ENCODE measurements at regions not wholly inside any gene's neighbourhood (a gene's known extent, or its start where the extent isn't known, plus 50 kb on each side); places are given as distances from the start of the nearest gene placed in this dataset.

DNA sequence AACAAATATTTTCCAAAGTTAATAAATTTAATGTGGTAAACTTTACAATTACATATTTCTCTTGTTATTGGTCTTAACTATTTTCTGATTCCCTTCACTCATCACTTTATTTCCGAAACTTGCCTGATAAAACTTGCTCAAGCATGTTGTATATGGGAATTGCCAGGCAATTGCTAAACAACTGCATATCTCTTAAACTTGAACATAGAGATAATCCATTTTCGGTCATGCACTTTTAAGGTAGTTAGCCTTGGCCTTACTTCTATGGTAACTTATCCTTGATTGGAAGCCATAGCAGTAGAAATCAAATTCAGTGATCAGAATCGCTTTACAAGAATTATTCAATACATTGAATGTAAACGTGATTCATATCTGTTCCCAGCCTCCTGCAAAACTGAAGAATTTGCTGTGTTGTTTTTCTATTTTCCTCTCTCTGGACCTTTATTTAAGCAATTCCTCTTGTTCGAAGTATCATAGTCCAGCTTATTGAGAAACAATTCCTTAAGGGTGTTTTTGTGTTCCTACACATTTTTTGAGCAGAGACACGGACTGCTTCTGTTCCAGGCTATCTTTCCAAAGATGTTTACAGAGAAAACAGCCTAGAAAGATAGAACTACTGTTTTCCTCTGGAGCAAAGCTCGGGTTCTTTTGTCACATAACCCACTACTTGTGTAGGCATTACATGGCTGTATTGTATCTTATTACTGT is 674.3 kb downstream of the IRS1 start:
- peak overlapping the region; percentile 63 for H3K27ac ChIP-seq
- no peak for DNase-seq (ENCODE audit: low read depth, low spot score)

DNA sequence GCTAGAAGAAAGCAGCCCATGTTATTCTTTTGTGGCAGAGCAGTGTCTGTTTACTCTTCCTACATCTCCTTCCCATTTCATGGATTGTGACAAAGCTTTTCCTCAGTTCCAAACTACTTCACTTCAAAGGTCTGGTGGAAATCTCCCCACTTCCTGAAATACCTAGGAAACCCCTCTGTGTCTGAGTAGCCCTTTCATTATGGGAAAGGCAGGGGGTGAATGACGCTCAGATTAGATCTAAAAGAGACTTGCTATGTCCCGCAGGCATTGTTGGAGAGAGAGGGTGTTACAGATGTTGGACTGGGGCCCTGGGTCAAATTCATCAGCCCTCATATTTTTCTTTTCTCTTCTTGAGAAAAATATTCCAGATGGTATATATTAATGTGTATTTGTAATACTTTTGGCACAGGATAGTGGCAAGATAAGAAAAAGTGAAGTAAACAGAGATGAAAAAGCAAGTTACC is 675.0 kb downstream of the IRS1 start:
- DNase-seq (ENCODE audit: low read depth, low spot score) = no peak
- peak overlapping the region; percentile 63 for H3K27ac ChIP-seq

DNA sequence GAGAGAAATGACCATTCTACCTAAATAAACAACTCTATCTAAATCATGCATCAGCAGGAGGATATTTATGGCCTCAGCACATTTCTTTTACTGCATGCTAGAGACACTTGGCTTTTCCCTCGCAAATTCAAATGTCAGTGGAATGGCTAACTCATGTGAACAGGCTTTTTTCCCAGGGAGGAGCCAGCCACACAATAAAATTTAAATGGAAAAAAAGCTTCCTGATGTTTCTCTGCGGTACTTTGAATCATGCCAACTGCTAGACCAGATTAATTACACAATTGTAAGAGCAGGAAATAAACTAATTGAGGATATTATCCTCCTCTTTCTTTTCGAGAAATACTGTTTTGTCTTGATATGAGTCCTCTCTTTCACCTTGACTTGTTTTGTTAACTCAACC is 676.3 kb downstream of the IRS1 start:
- H3K27ac ChIP-seq = peak overlapping the region; percentile 63
- peak; percentile 22 for DNase-seq (ENCODE audit: low read depth, low spot score)

DNA sequence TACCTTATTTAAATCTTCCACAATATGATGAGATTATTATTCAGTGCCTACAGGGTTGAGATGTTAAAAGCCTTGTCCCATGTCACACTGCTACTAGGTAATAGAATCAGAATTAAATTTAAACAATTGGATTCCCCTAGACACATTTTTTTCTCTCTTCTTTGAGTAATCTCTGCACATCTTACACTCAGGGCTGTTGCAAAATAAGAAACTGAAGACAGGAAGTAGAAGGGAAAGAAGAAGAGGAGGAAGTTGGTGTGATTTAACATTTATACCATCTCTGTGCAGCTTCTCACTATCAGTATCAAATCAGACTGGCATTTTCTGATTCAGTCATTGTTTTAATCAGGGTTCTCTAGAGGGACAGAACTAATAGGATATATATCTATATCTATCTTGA is 677.6 kb downstream of the IRS1 start:
- no peak for DNase-seq (ENCODE audit: low read depth, low spot score)

DNA sequence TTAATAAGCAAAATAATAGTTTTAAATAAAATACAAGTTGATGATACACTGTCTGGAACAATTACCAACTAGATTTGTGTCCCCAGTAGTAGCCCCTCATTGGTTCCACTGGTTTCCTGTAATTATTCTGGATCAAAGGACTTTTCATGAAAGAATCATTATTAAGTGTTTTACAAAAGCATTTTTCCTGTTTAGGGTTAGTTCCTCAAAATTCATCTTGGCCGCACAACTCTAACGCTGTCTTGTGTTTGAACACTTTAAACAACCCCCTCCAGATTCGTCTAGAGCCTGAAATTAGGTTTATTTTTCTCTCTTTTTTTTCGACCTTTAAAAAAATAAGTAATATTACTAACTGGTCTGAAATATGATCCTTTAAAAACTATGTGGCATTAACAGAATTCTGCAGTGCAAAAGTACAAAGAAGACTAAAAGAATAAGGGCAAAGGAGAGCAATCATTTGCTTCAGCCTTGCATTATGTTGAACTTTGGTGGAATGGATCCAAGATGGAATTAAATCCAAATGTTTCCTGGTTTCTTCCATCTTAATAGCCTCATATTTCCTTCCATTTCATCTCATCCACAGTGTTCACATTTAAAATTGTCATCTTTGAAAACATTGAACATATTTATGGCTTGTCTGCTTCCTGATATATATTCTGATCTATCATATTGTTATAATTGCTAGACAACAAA is 678.4 kb downstream of the IRS1 start:
- H3K27ac ChIP-seq = no peak overlapping the region
- DNase-seq (ENCODE audit: low read depth, low spot score) = no peak

More for the DNA sequence above, 677.6 kb downstream of the IRS1 start:
- H3K27ac ChIP-seq = no peak overlapping the region

DNA sequence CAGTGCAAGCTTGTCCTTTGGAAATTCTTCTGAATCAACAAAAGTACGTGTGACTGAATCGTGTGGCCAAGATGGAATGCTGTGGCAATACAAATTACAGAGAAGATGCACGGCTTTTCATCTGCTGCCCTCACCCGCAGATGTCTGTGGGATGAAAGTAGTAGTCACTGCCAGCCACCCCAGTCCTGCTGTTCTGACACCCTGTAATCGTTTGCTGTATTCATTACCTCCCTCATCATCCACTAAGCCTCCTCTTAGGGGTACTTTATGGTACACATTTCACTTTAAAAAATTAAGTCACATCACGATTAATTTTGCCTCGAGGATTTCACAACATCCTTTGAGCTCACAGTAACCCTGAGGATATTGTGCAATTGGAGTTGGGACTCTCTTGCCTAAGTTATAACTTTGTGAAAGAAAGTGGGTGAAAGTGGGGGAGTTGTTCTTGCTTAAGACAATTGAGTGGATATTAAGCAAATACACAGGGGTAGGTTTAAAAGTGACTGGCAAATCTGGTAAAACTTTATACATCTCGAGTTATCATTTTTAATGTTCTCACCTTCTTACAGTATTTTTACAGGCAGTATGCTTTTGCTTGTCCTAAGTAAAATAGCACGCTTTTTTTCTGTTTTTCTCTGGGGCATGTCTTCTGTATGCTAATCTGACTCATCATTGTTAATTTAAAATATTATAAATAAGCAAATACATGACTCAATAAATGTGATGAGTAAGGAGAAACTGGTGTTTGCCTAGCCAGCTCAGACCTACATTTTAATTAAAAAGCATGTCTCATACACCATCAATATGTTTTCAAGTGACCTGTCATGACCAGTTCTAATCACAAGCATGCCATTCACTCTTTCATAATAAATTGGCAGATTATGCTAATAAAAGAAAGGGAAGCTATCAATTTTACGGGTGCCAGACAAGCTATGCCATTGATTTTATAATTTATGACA is 680.9 kb downstream of the IRS1 start:
- H3K27ac ChIP-seq = peak overlapping the region; percentile 93
- DNase-seq (ENCODE audit: low read depth, low spot score) = peak; percentile 87

DNA sequence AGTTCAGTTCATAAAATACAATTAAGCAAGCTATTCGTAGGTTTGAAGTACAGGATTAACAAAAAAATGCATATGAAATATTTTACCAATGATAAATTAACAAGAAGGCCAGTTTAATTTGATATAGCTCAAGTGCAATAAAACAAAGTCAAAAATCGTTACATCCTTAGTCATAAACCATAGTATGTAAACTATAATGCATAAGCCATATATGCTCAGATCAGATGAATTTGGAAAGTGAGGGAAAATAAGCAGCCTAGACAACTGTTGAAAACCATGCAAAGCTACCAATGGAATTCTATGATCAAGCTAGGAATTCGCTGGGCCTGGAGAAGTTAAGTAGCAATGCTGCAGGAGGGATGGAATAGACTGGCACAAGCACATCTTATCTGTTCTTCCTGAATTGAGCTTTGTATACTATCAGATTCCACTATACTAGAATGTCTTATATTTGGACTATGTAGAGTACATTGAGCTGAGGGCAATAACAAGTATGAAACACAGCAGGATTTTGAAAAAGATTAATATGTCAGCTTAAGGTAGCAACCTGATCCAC is 682.0 kb downstream of the IRS1 start:
- H3K27ac ChIP-seq = peak overlapping the region; percentile 93
- no peak for DNase-seq (ENCODE audit: low read depth, low spot score)

DNA sequence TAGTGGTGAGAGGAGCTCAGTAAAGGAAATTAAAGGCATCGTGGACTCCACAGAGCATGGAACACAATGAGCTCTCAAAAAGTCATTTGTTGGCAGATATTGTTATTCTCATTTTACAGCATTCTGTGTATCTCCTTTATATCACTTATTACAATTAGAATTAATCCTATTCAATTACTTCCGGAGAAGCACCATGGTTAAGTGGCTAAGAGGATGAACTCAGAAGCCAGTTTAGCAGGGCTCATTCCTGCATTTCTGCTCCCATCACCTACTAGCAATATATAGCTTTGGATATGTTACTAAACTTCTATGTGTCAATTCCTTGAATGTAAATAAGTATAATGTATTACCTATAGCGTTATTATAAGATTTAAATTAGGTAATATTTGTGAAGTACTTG is 683.3 kb downstream of the IRS1 start:
- H3K27ac ChIP-seq = peak overlapping the region; percentile 93
- DNase-seq (ENCODE audit: low read depth, low spot score) = no peak

DNA sequence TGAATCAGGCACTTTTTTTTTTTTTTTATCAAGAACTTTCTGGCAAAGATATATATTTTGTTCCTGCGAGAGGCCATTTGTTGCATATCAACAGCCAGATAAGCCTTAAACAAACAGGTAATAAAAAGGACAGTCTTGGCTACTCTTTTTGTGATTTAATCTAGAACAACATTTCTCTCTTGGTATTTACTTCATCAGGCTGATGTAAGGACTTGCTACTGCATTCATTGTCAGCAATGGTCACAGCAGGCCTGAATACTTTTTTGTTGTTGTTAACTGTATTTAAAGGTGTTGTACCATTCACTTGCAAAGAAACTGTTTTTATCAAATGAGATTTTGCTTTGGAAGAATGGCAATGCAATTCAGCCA is 683.8 kb downstream of the IRS1 start:
- no peak for DNase-seq (ENCODE audit: low read depth, low spot score)
- peak overlapping the region; percentile 93 for H3K27ac ChIP-seq

DNA sequence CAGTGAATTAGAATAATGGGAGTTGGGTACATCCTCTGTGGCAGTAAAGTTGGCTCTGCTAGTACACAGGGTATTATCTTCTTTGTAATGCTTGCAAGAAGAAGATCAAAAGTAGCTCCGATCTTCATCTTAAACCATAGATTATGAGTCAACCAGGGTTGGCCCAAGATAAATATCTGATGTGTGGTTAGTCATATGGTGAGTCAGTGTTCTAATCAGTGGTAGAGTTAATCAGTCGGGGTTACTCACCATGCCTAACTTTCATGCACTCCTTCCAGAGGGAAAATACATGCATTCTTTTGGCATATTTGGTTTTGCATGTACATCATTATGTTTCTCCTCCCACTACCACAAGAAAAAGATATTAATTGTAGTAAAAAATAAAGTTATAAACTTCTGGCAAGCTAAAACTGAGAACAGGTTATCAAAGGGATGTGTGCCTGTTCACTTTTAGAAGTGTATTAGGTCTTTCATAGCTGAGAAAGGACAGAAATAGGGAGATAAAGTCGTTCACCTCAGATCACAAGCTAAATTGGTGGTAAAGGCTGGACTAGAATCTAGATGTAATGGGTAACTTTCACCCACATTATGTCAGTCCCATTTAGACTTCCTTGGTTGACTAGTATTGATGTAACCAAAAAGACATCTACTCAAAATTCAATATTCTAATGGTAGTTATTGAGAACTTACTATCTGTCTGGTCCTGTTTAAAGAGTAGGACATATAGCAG is 684.4 kb downstream of the IRS1 start:
- peak overlapping the region; percentile 93 for H3K27ac ChIP-seq
- DNase-seq (ENCODE audit: low read depth, low spot score) = peak; percentile 88

DNA sequence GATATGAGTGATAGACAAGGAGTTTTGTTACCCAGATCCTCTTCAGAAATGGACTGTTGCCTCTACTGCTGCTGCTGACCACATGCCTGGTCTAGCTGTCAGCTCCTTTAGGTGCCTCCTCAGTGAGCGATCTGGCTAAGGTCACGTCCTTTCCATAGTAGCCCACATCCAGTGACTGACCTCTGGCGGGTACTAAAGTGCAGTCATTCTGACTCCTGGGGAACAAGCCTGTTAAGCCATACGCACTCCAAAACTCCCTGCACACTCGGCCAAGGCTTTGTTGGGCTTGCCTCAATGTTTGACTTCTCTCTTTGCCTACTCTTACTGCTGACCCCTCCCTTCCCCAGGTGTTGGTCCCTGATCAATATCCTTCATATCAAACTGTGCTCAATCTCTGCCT is 685.2 kb downstream of the IRS1 start:
- no peak for DNase-seq (ENCODE audit: low read depth, low spot score)
- peak overlapping the region; percentile 93 for H3K27ac ChIP-seq

DNA sequence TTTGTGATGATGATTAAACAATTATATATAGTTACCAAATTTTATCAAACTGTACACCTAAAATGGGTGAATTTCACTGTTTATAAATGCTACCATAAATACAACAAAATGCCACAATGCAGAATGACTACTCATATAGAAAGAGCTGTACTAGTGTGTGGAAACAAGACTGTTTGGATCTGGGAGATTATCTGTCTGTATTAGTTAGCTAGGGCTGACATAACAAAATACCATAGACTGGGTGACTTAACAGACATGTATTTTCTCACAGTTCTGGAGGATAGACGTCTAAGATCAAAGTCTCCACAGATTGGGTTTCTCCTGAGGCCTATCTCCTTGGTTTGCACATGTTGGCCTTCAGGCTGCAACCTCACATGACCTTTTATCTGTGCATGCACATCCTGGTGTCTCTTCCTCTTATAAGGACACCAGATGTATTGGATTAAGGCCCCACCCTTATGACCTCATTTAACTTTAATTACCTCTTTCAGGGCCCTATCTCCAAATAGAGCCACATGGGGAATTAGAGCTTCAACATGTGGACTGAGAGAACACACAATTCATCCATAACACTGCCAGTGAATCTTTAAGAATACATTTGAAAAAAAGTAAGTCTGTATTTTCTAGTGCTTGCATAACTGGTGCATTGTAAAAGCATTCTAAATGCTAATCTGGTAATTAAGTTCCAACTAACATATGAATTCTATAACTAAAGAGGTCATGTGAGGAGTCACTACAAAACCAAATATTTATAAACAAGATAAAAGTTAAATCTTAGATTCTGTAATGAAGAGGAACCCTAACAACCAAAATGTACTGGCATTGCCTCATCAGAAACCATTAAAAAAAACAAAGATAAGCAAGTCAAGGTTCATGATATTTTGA is 699.6 kb downstream of the NYAP2 start:
- DNase-seq (ENCODE audit: low read depth, low spot score) = no peak
- no peak overlapping the region for H3K27ac ChIP-seq

DNA sequence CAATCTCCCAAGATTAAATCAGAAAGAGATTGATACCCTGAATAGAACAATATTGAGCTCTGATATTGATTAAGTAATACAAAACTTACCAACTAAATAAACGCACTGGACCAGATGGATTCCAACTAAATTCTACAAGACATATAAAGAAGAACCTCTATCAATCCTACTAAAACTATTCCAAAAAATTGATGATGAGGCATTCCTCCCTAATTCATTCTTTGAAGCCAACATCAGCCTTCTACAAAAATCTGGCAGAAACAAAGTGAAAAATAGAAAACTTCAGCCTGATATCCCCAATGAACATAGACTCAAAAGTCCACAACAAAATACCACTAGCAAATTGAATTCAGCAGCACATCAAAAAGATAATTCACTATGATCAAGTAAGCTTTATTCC is 695.5 kb downstream of the NYAP2 start:
- H3K27ac ChIP-seq = no peak overlapping the region
- no peak for DNase-seq (ENCODE audit: low read depth, low spot score)

DNA sequence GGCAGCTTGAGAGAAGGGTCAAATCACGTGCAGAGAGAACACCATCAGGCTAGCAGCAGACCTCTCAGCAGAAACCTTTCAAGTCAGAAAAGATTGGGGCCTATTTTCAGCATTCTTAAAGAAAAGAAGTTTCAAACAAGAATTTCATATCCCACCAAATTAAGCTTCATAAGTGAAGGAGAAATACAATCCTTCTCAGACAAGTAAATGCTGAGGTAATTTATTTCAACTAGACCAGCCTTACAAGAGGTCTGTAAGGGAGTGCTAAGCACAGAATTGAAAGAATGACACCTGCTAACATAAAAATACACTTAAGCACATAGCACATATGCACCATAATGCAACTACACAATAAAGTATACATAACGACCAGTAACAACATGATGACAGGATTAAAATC is 693.9 kb downstream of the NYAP2 start:
- no peak overlapping the region for H3K27ac ChIP-seq
- DNase-seq (ENCODE audit: low read depth, low spot score) = no peak

DNA sequence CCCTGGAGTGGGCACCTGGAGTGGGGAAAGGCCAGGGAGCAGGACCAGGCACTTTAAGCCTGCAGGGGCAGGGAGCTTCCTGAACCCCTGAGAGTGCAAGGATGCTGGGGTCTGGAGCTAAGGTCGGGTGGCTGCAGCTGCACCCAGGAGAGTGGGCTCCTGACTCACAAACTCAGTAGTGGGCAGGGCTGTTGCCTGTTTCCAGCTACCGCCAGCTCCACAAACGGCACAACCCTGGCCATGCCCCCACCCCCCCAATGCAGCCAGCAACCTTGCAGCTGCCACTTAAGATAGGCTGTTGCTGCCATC is 688.8 kb downstream of the NYAP2 start:
- no peak for DNase-seq (ENCODE audit: low read depth, low spot score)

DNA sequence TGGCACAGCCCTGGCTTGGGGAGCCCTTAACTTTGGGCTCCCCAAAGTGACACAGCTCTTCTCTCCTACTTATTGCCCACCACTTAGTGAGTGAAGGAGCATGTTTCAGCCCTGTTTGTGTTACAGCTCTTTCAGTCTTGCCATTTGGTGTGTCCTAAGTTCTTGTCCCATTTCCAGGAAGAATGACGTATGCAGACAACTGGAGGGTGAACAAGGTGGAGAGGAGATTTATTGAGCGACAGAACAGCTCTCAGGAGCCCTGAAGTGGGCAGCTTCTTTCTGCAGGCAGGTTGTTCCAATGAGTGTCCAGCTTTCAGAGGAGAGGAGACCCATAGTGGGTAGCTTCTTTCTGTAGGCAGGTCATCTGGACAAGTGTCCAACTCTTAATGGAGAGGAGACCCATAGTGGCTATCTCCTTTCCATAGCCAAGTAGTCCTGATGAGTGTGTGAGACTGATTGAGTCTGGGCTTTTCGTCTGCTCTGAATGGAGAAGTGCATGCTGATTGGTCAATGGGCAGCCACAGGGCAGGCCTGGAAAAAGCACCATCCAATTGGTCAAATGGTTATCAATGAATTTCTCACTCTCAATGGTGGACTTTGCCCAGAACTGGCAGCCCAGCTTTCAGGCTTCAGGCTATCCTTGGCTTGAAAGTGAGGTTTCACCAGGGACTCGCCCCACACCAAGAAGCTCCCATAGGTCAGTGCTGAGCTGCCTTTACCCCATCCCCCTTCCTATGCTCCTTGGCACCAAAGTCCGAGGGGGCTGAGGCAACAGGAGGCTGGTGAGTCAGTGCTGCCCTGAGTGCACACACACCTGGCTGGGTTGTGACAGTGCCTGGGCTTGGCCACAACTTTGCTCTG is 688.2 kb downstream of the NYAP2 start:
- no peak for DNase-seq (ENCODE audit: low read depth, low spot score)
- H3K27ac ChIP-seq = no peak overlapping the region

More for the DNA sequence above, 688.8 kb downstream of the NYAP2 start:
- H3K27ac ChIP-seq = no peak overlapping the region

DNA sequence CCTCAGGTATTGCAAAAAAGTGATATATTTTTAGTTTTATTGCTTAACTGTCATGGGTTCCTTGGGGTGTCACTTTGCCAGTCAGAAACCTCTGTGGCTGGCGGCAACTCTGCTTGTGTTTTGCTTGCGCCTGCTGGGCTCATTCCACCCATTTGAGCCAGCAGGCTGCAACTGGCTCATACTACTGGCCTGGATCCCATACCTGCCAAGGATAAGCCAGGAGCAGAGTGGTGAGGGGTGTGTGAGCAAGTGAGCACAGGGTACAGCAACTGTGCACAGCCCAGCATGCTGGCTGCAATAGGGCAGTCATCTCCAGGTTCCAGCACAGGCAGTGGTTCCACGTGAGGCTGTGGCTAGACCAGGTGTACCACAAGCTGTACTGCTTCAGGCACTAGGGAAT is 687.5 kb downstream of the NYAP2 start:
- H3K27ac ChIP-seq = no peak overlapping the region
- DNase-seq (ENCODE audit: low read depth, low spot score) = no peak

DNA sequence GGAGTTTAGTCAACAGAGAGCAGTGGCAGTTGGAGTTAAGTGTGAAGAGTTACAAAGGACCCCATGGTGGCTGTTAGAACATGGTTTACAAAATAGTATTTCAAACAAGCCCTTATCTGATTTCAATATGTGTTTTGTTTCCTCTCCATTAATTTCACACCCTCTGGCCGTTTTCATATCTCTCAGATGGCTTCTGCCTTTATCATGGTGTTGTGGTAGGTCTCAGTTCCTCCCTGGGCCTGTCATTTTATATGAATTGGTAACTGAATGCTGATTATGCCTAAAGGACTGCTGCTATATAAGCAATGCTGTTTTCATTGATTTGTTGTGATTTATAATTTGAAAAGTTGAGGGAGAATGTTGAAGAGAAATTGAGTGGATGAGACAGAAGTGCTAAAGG is 686.7 kb downstream of the NYAP2 start:
- DNase-seq (ENCODE audit: low read depth, low spot score) = no peak
- H3K27ac ChIP-seq = no peak overlapping the region

Data from epithelial cell of prostate (primary cell).